Right kidney (tissue), 1 donor: ENCODE measurements at regions not wholly inside any gene's neighbourhood (a gene's known extent, or its start where the extent isn't known, plus 50 kb on each side); places are given as distances from the start of the nearest gene placed in this dataset.

Experiments
- DNase-seq: peaks from one replicate; pipeline ENCODE4 v3.0.0-alpha.2; 2016

DNA sequence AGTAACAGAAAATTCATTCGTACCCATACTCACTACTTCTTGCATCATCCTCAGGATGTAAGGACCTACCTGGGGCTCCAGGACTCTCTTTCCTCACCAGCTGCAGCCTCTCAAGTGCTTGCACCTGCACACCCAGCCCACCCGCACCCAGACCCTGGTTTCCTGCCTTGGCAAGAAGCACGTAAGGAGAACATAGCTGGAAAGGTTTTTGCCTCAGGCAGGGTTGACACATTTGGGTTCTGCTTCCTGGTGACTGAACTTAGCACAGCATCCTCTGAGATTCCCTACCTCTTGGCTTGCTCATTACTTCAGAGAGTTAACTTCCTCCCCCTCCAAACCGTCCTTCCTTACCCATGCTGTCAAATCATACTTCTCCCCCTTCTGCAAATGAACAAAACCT, 556.9 kb downstream of the CD83 start:
- no peak for DNase-seq

DNA sequence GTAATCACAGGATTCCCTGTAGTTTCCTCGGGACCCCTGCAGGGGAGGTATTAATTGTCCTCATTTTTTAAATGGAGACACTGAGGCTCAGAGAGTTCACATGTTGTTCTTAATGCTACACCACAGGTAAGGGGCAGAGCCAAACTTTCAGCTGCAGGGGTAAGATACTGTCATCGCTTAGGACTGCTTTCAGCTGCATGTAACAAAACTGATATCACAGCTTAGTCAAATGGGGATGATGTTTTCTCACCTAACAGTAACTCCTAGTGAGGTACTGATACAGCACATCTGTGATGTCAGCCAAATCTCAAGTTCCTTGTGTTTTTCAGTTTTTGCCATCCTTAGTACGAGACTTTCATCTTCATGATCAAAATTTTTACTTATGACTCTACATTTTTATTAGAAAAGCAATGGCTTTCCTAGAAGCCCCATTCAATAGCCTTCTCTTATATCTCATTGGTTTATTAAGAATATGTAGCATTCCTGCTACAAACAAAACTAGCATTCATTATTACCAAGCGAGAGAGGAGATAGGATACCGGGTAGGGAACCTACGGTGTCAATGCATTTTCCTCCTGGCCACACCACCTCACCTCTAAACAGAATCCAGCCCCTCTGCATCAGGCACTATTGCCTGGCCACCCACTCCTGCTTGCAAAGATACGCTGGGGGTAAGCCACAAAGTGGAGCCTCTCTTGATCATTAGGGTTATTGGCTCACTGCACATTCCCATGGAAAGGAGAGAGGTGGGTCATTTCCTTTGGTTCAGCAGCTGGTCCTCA, 557.5 kb downstream of the CD83 start:
- DNase-seq = no peak

- DNase-seq = no peak
These were observed 558.5 kb downstream of the CD83 start for GRCh38 chr6:14676064-14676463.

DNA sequence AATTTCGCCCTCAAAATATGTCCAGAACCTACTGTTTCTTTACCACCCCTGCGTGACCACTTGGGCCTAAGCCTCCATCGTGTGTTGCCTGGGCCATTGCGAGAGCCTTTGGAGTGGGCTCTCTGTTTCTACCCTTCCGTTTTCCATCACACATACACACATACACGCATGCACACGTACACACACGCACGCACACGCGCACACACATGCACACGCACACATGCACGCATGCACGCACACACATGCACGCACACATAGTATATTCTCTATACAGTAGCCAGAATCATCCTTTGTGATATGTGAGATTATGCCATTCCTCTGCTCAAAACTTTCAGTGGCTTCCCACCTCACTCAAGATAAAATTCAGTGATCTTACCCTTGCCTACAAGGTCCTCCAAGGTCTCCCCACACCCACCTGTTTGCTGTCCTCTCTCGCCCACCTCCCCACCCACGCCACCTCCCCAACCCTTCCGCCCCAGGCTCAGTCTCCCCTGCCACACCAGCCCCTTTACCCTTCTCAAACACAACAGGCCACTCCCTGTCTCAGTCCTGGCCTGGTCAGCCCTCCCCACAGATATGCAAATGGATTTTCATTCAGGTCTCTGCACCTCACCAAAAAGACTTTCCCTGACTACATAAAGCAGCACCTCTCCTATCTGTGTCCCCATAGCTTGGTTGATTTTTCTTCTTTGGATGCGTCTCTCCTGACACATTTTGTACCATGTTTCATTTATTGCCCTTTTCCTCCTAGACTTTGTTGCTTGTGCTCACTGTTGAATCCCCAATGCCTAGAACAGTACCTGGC, 559.6 kb downstream of the CD83 start:
- DNase-seq = no peak

DNA sequence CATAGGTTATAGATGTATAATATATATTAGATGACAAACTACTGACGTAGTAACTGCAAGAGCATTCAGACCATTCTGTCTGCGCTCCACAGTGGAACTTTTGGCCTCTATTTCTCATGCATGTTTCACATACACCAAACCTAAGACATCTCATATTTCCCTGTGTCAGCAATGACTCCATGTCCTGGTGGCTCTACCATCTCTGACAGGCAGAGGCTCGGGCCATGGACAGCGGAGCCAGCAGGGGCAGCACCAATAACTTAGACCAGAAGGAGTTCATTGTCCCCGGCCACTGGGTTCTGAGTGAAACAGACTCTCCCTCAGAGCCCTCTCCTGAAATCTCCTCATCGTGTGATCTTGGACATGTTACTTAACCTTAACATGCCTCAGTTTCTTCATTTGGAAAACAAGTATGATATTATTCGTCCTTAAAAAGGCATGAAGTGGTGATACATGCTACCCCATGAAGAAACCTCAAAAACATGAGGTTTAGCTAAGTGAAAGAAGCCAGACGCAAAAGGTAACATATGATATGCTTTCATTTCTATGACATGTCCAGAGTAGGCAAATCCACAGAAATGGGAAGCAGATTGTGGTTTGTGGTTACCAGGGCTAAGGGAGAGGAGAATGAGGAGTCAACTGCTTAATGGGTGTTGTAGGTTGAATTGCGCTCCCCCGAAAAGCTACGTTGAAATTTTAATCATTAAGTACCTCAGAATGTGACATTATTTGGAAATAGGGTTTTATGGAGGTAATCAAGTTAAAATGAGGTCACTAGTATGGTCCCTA, 564.0 kb upstream of the JARID2 start:
- DNase-seq = no peak

GRCh38 chr6:14682812-14683211, 563.1 kb upstream of the JARID2 start:
- DNase-seq = no peak

- DNase-seq = no peak
These were observed 556.2 kb upstream of the JARID2 start for GRCh38 chr6:14689639-14690038.

DNA sequence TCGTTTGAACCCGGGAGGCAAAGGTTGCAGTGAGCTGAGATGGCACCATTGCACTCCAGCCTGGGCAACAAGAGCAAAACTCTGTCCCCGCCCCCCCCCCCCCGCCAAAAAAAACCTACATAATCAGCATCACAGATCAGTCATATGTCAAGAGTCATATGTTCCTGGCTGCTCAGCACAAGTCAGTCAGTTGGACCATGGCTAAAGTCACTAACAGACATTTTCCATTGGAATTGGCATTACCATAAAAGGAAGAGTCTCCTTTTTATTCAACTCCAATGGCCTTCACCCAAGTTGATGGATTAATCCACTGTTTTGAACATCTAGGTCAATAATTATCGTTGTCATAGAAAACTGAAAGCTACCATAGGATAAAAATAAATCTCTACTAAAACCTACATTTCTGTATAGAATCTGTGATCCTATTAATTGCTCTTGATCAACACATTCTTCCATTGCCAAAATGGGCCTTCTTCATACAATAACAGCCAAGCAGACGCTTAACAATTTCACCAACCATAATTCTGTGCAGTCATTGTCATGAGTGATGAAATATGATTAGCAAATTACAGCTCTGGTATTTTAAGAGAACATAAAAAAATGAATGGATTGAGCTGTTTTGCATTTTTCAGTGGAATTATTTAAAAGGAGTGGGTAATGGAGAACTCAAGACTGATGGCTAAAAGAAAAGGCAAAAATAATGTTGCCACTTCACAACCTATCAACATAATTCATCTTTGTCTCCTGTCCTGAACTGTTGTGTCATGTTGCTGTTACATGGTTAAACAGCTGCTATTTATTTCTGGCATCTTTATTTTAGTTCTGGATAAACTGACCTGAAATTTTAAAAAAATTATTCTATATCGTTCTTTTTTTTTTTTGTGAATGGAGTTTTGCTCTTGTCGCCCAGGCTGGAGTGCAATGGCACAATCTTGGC, 555.5 kb upstream of the JARID2 start:
- no peak for DNase-seq

DNA sequence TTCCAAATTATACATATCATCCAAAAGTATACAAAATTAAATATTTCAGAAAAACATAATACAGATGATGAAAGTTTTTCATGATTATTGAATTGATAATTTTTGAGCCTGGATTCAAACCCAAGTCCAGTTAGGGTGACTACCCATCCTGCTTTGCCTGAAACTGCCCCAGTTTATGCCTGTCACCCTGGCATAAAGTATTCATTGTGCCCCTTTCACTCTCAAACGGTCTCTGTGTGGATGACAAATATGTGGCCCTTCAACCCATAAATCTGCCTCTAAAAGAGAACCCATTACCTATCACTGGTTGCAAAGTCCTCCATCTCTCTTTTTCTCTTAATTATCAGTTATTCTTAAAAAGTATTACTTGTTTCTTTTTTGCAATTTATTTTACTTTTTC, 553.7 kb upstream of the JARID2 start:
- DNase-seq = no peak

GRCh38 chr6:14693301-14694192, 552.3 kb upstream of the JARID2 start:
- DNase-seq = no peak

DNA sequence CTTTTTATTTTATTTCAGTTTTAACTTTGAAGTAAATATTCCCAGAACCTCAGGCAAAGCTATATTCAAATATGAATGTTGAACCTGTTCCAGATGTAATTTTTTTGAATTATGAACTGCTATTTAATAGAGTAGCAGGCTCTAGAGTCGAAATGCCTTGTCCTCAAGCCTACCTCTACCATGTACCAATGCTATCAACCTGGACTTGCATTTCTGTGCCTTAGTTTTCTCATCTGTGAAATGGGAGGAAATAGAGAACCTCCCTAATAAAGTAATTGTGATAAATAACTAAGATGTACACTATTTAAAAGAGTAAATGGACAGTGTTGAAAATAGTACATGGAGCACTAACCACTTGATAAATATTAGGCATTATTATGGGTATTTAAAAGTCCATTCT, 551.6 kb upstream of the JARID2 start:
- no peak for DNase-seq

DNA sequence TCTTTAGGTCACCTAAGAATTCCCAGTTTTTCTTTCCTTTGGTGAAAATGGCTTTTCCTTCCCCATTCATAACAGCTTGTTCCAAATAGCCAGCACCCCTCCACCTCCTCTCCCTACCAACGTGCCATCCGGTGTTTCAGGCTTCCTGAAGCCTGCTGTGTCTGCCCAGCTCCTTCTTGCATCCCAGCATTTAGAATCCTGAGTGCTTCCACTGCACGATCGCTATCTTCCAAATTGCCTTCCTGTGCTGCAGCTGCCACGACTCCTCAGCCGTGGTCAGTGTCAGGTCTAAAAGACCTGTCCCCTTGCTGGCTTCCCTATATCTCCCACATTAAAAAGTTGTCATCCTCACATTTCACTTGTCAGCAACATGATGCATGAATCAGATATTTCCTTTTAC, 550.3 kb upstream of the JARID2 start:
- DNase-seq = no peak

GRCh38 chr6:14696367-14696766, 549.5 kb upstream of the JARID2 start:
- DNase-seq = no peak

GRCh38 chr6:14697427-14697826, 548.4 kb upstream of the JARID2 start:
- DNase-seq = no peak

DNA sequence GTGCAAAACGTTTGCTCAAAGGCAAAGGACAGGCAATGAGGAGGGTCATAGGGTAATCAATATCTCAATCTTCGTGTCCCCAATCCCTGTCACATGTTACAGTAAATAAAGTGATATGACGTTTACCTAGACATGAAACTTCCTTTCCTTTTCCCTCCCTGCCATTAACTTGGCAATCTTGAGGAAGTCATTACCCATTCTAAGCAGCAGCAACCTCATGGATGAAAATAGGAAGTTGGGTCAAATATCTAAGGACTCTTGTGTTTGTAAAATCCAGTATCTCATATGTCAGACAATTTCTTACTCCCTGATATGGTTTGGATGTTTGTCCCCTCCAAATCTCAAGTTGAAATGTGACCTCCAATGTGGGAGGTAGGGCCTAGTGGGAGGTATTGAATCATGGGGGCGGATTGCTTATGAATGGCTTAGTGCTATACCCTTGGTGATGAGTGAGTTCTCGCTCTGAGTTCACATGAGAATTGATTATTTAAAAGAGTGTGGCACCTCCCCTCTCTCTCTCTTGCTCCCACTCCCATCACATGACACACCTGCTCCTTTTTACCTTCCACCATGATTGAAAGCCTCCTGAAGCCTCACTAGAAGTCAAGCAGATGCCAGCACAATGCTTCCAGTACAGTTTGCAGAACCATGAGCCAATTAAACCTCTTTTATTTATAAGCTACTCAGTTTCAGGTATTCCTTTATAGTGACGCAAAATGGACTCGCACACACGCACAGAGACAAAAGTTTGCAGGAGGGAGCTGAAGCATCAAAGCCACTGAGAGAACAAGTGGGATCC, 545.9 kb upstream of the JARID2 start:
- no peak for DNase-seq

GRCh38 chr6:14701946-14702345, 543.9 kb upstream of the JARID2 start:
- no peak for DNase-seq

- DNase-seq = no peak
These were observed 543.2 kb upstream of the JARID2 start for GRCh38 chr6:14702678-14703077.

GRCh38 chr6:14703586-14703985, 542.3 kb upstream of the JARID2 start:
- DNase-seq = no peak

DNA sequence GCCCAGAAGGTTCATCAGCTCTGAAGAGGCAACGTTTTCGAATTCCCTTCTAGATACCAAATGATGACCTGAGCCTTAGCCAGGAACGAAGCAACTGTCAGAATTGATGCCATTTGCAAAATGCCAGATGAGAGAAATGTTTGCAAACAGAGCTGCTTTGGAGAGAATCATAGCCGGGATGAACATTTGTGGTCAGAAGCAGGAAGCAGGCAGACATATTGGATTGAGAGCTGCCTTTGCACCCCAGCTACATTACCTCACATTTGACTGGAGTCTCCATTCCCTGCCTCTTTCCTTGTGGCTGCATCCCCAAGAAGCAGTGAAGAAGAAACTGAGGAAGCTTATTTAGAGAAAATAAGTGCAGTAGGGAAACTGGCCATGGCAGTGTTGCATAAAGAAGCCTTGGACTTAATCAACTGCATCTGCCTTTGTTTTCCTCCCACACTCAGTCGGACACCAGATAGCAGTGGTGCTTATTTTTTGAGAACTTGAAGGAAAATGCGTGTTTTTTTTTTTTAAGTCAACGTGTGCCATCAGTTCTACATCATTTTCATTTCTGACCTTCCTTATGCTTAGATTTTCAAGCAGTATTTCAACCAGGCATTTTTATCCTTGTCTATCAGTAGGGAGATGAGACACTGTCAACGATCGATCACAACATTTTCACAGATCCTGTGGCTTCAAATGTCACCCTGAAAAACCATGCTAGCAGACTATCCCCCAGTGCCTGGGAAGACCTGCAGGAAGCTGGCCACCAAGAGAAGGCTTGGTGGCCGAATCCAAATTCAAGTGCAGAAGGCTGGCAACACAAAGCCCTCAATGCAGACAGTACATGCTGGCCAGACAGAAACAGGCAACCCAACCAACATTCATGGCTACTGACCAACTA, 541.2 kb upstream of the JARID2 start:
- no peak for DNase-seq
